ENCODE measurements at regions not wholly inside any gene's neighbourhood (a gene's known extent, or its start where the extent isn't known, plus 50 kb on each side); places are given as distances from the start of the nearest gene placed in this dataset.

DNA sequence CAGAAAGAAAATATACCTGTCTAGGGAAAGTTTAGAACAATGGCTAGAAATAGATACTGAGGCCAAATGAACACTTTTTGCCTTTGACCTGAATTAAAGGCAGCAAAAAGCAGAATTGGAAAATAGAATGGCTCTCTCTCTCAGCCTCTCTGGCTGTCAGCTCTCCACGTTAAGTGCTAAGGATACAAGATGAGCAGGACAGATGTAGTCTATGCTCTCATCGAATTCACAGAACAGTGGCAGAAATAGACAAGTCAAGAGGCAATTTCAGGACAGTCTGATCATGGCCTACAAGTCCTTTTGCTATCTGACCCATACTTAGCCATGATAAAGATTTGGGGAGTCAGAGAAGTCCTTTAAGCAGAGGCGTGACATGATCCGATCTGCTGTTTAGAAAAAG, 120.2 kb upstream of the CREB1 start:
- Histone ChIP-seq H3K79me2 (ENCODE audit: insufficient read depth) (no peaks in the 10 kb centered on the region), H3K9me3 (ENCODE audit: low read depth) (no peaks in the 10 kb centered on the region), H3K9me2 (ENCODE audit: insufficient read depth) (no peaks in the 10 kb centered on the region), H3K9ac (no peak overlapping the region), H3K4me3 (no peak overlapping the region), H3K27me3 (replicated peaks; ENCODE audit: insufficient read depth) (no peaks in the 10 kb centered on the region), H3K36me3 (ENCODE audit: low read depth) (no peaks in the 10 kb centered on the region), H3K4me2 (ENCODE audit: unreplicated experiment) (no peak overlapping the region), H3K27ac (no peak overlapping the region), H4K20me1 (ENCODE audit: insufficient read depth) (no peaks in the 10 kb centered on the region), H3K4me1 (ENCODE audit: insufficient read depth) (peaks cover 12% of the 10 kb centered on the region), H2AFZ (no peak overlapping the region), H3F3A (ENCODE audit: insufficient read depth) (no peaks in the 10 kb centered on the region; the same call in 1 of the 2 replicates)
- DNase-seq, result no peak
- in situ Hi-C loops (cut with MboI), result no loop called here
- no peak for TF ChIP-seq EZH2 (IDR thresholded peaks at IDR 0.05; ENCODE audit: insufficient read depth, poor library complexity, severe bottlenecking)
- no peak for TF ChIP-seq EZH2phosphoT487 (IDR thresholded peaks at IDR 0.05; ENCODE audit: insufficient read depth, low read depth)
- WGBS, 2 experiments (ENCODE audit: low coverage in 1 of 2, low lambda C conversion rate in 2 of 2, missing lambda C conversion rate in 2 of 2), result 64 to 66% methylated on average over 4 of the region's 4 CpGs

DNA sequence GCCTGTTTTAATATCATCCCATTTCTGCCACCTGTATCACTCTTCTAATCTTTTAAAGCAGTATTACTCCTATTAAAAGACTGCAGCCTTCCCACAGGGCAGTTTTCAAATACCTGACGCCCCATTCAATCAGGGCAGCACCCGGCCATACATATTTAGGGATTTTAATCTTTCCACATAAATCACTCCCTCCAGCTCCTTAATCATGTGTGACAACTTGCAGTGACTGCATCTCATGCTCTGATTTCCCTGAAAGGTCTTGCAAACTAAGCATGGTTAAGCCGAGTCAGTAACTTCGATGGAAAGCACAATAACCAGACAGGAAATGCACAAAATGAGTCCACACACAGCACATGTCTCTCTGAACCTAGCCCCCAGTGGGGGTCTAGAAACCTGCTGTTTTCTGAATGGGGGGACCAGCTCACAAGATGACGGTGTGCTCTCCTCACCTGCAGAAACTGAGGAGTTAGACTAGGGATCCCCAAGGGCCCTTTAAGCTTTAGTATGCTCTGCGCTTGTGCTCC, 116.9 kb upstream of the CREB1 start:
- Histone ChIP-seq H3K27me3 (replicated peaks; ENCODE audit: insufficient read depth) (no peaks in the 10 kb centered on the region), H4K20me1 (ENCODE audit: insufficient read depth) (no peaks in the 10 kb centered on the region), H3K4me1 (ENCODE audit: insufficient read depth) (peaks cover 21% of the 10 kb centered on the region), H3K4me2 (ENCODE audit: unreplicated experiment) (no peak overlapping the region), H3K27ac (no peak overlapping the region), H3K4me3 (no peak overlapping the region), H3K9ac (no peak overlapping the region), H3K9me2 (ENCODE audit: insufficient read depth) (no peaks in the 10 kb centered on the region), H2AFZ (no peak overlapping the region), H3K36me3 (ENCODE audit: low read depth) (no peaks in the 10 kb centered on the region), H3F3A (ENCODE audit: insufficient read depth) (peaks cover 5% of the 10 kb centered on the region; the same call in 1 of the 2 replicates), H3K79me2 (ENCODE audit: insufficient read depth) (no peaks in the 10 kb centered on the region), H3K9me3 (ENCODE audit: low read depth) (no peaks in the 10 kb centered on the region)
- TF ChIP-seq EZH2 (IDR thresholded peaks at IDR 0.05; ENCODE audit: insufficient read depth, poor library complexity, severe bottlenecking) (no peak), EZH2phosphoT487 (IDR thresholded peaks at IDR 0.05; ENCODE audit: insufficient read depth, low read depth) (no peak)
- no peak for DNase-seq
- in situ Hi-C loops (cut with MboI), result no loop called here
- 87 to 93% methylated on average over 6 of the region's 6 CpGs for WGBS, 2 experiments (ENCODE audit: low coverage in 1 of 2, low lambda C conversion rate in 2 of 2, missing lambda C conversion rate in 2 of 2)

DNA sequence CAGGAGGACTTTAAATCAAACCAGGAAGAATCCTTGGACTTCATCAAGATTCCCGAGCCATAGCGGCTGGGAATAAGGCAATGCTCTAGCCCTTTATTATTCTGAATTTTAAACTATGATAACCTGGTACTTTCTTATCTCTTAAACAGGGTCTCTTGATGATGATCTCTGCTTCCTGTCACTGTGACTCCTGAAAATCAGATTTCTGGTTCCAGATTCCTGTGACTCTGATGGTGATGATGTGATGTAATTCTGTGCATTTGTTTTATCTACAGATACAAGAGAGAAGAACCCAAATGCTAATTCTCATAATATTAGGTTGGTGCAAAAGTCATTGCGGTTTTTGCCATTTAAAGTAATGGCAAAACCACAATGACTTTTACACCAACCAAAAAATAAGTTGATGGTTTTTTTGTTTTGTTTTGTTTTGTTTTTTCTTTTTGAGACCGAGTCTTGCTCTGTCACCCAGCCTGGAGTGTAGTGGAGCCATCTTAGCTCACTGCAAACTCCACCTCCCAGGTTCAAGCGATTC, 116.3 kb upstream of the CREB1 start:
- Histone ChIP-seq H3K27ac (no peak overlapping the region), H3K4me1 (ENCODE audit: insufficient read depth) (peaks cover 15% of the 10 kb centered on the region), H3F3A (ENCODE audit: insufficient read depth) (peaks cover 6% of the 10 kb centered on the region; the same call in 1 of the 2 replicates), H3K9me2 (ENCODE audit: insufficient read depth) (no peaks in the 10 kb centered on the region), H2AFZ (no peak overlapping the region), H3K36me3 (ENCODE audit: low read depth) (no peaks in the 10 kb centered on the region), H3K4me2 (ENCODE audit: unreplicated experiment) (no peak overlapping the region), H3K4me3 (no peak overlapping the region), H3K9me3 (ENCODE audit: low read depth) (no peaks in the 10 kb centered on the region), H3K9ac (no peak overlapping the region), H4K20me1 (ENCODE audit: insufficient read depth) (no peaks in the 10 kb centered on the region), H3K27me3 (replicated peaks; ENCODE audit: insufficient read depth) (no peaks in the 10 kb centered on the region), H3K79me2 (ENCODE audit: insufficient read depth) (no peaks in the 10 kb centered on the region)
- in situ Hi-C loops (cut with MboI), result no loop called here
- 87 to 91% methylated on average over 5 of the region's 5 CpGs for WGBS, 2 experiments (ENCODE audit: low coverage in 1 of 2, low lambda C conversion rate in 2 of 2, missing lambda C conversion rate in 2 of 2)
- DNase-seq, result no peak
- TF ChIP-seq EZH2 (IDR thresholded peaks at IDR 0.05; ENCODE audit: insufficient read depth, poor library complexity, severe bottlenecking) (no peak), EZH2phosphoT487 (IDR thresholded peaks at IDR 0.05; ENCODE audit: insufficient read depth, low read depth) (no peak)

GRCh38 chr2:207416111-207416510, 113.7 kb upstream of the CREB1 start:
- no peaks in the 10 kb centered on the region for H3K27me3 ChIP-seq (replicated peaks; ENCODE audit: insufficient read depth)
- H3K9ac ChIP-seq, result no peak overlapping the region
- H3K9me2 ChIP-seq (ENCODE audit: insufficient read depth), result no peaks in the 10 kb centered on the region
- no peaks in the 10 kb centered on the region for H3K36me3 ChIP-seq (ENCODE audit: low read depth)
- H3K9me3 ChIP-seq (ENCODE audit: low read depth), result no peaks in the 10 kb centered on the region
- peaks cover 6% of the 10 kb centered on the region; the same call in 1 of the 2 replicates for H3F3A ChIP-seq (ENCODE audit: insufficient read depth)
- H2AFZ ChIP-seq, result no peak overlapping the region
- H3K4me3 ChIP-seq, result no peak overlapping the region
- H3K4me2 ChIP-seq (ENCODE audit: unreplicated experiment), result no peak overlapping the region
- H3K27ac ChIP-seq, result no peak overlapping the region
- DNase-seq, result peak; percentile 37
- TF ChIP-seq EZH2phosphoT487 (IDR thresholded peaks at IDR 0.05; ENCODE audit: insufficient read depth, low read depth) (no peak), EZH2 (IDR thresholded peaks at IDR 0.05; ENCODE audit: insufficient read depth, poor library complexity, severe bottlenecking) (no peak)
- H3K4me1 ChIP-seq (ENCODE audit: insufficient read depth), result peaks cover 10% of the 10 kb centered on the region; the same call in 1 of the 2 replicates
- H4K20me1 ChIP-seq (ENCODE audit: insufficient read depth), result no peaks in the 10 kb centered on the region
- 70 to 71% methylated on average over 3 of the region's 3 CpGs for WGBS, 2 experiments (ENCODE audit: low coverage in 1 of 2, low lambda C conversion rate in 2 of 2, missing lambda C conversion rate in 2 of 2)
- in situ Hi-C loops (cut with MboI), result no loop called here
- H3K79me2 ChIP-seq (ENCODE audit: insufficient read depth), result no peaks in the 10 kb centered on the region
